ENCODE measurements at regions not wholly inside any gene's neighbourhood (a gene's known extent, or its start where the extent isn't known, plus 50 kb on each side); places are given as distances from the start of the nearest gene placed in this dataset.

DNA sequence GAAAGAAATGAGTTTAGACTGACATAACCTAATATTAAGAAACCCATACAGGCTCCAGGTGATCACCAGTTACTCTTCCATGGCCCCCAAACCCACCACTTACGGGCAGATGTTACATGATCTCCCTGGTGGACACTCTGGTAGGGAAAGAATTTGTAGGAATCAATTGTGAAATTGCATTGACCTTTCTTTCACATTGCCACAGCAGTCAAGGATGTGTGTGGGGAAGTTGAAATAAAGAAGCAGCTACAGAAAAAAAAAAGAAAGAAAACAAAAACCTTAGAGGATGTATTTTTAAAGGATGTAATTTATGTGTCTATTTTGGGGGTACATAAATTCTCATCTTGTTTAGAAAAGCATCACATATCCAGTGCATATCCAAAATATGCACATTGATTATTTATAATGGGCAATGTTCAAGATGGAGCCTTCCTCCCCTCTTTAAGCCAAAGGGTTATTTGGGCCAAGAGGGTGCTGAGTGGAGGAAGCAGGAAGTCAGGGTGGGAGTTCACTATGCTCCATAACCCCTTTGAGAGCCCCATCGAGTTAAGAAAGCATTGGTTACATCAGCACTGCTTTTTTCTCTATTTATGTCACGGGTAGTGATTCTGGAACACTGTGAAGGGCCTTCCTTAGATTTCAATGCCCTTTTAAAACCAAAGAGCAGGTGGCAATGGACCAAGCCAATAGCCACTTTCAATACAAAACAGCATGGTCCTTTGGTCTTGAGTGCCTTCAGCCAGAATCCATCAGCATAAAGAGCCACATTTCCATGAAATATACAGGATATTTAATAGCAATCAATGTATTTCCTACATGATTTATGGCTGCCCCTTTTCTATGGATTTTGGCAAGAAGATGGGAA is 169.6 kb downstream of the LACC1 start:
- no peak for TF ChIP-seq POLR2A (IDR thresholded peaks at IDR 0.05)
- TF ChIP-seq, protein P1, sequence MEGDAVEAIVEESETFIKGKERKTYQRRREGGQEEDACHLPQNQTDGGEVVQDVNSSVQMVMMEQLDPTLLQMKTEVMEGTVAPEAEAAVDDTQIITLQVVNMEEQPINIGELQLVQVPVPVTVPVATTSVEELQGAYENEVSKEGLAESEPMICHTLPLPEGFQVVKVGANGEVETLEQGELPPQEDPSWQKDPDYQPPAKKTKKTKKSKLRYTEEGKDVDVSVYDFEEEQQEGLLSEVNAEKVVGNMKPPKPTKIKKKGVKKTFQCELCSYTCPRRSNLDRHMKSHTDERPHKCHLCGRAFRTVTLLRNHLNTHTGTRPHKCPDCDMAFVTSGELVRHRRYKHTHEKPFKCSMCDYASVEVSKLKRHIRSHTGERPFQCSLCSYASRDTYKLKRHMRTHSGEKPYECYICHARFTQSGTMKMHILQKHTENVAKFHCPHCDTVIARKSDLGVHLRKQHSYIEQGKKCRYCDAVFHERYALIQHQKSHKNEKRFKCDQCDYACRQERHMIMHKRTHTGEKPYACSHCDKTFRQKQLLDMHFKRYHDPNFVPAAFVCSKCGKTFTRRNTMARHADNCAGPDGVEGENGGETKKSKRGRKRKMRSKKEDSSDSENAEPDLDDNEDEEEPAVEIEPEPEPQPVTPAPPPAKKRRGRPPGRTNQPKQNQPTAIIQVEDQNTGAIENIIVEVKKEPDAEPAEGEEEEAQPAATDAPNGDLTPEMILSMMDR (IDR thresholded peaks at IDR 0.05): no peak

Measured in suprapubic skin (tissue), 3 donors.